CD4-positive, alpha-beta T cell treated with Interleukin-2 at 100 ng/mL for 4 hours (primary cell): ENCODE measurements at regions not wholly inside any gene's neighbourhood (a gene's known extent, or its start where the extent isn't known, plus 50 kb on each side); places are given as distances from the start of the nearest gene placed in this dataset.
"Not testable (repeated sequence)": the region's sequence is repeated elsewhere in the genome, so short reads cannot be mapped to it uniquely, and the experiment has no call there.

Experiments used
- DNase-seq: peaks from one replicate; pipeline ENCODE4 v3.0.0-alpha.2; 2020; ENCODE audit warnings: low spot score

DNA sequence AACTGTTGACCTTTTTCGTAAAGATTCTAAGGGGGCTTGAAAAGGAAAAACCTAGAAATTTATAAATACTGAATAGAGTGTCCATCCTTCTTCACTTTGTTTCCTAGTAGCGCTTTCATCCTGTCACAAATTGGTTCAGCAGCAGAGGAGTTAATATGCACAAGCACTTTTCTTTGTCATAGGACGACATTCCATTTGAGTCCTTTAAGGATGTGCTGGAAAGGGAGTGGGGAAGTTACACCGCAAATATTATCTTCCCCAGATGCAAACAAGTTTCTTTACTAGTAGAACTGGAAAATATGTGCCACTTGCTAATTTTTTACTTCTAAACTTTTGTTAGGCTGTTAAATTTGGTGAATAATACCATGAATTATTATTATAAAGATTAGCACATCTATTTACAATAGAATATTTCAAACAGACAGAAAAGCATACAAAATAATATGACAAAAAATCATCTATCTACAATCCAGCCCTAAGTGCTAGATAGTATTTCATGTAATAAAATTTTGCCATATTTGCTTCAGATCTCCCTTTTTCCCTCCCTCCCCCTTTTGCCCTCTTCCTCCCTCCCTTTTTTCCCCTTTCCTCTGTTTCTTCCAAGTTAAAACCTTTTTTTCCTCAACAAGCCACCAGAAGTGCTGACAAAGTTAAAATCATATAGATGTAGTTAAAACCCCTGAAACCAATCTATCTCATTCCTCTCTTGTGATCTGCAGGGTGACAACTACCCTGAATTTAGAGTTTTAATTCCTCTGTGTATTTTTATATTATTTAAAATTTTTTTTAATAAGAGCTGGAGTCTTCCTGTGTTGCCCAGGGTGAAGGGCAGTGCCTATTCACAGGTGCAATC lies 50.5 kb upstream of the MAP4K3 start:
- no peak for DNase-seq

- DNase-seq = no peak
Observed at GRCh38 chr2:39488450-39488849, 51.4 kb upstream of the MAP4K3 start.

GRCh38 chr2:39490586-39490985 lies 53.5 kb upstream of the MAP4K3 start:
- DNase-seq = no peak

- DNase-seq = no peak
Observed at GRCh38 chr2:39491653-39492052, 54.6 kb upstream of the MAP4K3 start.

GRCh38 chr2:39492095-39492590 lies 55.1 kb upstream of the MAP4K3 start:
- peak; percentile 17 for DNase-seq

GRCh38 chr2:39492716-39493115 lies 55.6 kb upstream of the MAP4K3 start:
- DNase-seq = no peak

DNA sequence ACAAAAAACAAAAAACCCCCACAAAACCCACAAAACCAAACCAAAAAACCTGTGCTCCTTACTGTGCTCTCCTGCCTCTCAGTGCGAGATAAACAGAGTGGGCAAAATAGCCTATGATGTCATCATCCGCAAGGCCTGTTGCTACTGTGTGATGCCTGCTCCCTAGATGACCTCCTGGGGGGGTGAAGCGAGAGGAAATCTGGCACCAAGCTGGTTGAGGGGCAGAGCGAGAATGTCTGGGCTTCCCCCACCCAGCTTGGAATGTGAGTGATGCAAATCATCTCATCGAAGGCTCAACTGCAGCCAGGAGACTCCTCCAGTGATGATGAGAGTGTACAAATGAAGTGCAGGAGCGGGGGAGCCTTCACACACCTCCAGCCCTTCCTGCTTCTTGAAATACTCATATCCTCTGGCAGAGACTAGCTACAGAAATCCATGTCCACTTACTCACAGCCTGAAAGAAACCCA lies 57.7 kb upstream of the MAP4K3 start:
- DNase-seq = no peak

DNA sequence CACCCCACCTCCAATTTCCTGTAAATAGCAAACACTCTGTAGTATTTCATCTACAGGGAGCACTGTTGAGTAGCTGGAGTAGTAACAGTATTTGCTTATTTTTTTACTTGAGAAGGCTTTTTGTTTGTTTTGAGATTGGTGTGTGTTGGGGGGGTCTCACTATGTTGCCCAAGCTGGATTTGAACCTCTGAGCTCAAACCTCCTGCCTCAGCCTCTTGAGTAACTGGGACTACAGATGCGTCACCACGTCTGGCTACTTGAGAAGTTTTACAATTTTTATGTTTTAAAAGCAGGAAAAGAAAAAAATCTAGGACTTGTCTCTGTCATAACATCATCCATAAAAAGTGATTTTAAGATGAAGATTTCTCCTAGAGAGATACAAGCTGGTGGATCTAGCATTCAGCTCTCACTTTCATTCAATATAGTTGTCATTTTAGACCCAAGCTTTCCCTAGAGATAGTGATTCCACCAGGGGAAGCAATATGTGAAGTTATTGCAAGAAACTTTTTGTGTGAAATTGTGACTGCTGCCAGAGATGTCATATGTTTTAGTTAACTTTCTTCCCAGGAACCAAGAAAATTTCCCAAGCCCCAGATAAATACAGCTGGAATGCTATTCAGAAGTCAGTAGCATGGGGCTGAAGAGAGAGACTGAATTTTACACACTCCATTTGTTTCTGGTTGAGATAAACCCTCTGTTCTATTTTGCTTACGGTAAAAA lies 60.2 kb upstream of the MAP4K3 start:
- DNase-seq = no peak

- DNase-seq = not testable (repeated sequence)
Observed at GRCh38 chr2:39498176-39498575, 61.1 kb upstream of the MAP4K3 start.

DNA sequence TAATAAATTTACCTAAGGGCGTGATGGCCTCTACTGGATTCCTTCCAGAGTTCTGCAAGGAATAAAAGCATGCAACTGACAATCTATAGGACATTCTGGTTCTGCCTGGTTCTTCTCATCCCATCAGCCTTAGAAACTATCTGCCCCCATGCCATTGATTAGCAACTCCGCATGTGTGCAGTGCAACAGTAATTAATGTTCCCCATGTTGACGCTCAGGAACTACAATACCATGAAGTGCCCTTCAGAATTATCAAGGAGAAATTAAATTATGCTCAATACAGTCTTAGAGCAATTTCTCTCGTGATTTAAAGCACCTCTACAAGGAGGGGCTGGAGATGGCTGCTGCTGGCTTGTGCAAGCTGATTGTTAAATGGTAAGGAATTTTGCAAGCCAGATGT lies 61.7 kb upstream of the MAP4K3 start:
- DNase-seq = no peak

DNA sequence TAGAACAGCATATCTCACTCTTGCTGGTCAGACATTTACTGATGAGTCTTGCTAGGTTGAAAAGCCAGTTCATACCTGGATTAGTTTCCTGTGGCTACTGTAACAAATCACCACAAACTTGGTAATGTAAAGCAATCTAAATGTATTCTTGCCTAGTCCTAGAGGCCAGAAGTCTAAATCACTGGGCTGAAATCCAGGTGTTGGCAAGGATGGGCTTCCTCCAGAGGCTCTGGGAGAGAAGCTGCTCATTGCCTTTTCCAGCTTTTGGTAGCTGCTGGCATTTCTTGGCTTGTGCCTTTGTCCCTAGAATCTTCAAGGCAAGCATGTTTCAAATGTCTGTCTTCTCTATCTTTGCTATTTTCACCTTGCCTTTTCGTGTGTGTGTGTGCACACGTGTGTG lies 62.3 kb upstream of the MAP4K3 start:
- no peak for DNase-seq

GRCh38 chr2:39501412-39501811 lies 64.3 kb upstream of the MAP4K3 start:
- no peak for DNase-seq

- DNase-seq = no peak
Observed at GRCh38 chr2:39503277-39503676, 66.2 kb upstream of the MAP4K3 start.

GRCh38 chr2:39504790-39505335 lies 67.8 kb upstream of the MAP4K3 start:
- DNase-seq = no peak

GRCh38 chr2:39506215-39506614 lies 69.1 kb upstream of the MAP4K3 start:
- DNase-seq = no peak

DNA sequence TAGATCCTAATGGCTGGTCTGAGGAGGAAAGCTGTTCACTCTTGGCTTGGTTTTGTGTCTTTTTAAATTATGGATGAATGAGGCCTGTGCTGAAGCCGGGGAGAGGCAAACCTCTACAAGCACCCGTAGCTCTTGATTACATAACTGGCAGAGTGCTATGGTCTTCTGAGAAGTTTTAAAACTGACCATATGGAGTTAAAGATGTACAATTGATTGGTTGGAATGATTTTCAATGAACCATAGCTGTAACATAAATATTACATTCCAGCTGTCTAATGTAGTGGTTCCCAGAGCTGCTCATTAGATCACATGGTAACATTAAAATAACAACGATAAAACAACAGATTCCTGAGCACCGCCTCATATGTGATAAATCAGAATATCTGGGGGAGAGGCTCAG lies 71.1 kb upstream of the MAP4K3 start:
- DNase-seq = no peak

GRCh38 chr2:39510140-39510539 lies 73.1 kb upstream of the MAP4K3 start:
- DNase-seq = no peak

GRCh38 chr2:39511219-39511604 lies 74.1 kb upstream of the MAP4K3 start:
- no peak for DNase-seq

GRCh38 chr2:39511605-39512433 lies 74.7 kb upstream of the MAP4K3 start:
- no peak for DNase-seq

- no peak for DNase-seq
Observed at GRCh38 chr2:39512434-39512935, 75.4 kb upstream of the MAP4K3 start.

DNA sequence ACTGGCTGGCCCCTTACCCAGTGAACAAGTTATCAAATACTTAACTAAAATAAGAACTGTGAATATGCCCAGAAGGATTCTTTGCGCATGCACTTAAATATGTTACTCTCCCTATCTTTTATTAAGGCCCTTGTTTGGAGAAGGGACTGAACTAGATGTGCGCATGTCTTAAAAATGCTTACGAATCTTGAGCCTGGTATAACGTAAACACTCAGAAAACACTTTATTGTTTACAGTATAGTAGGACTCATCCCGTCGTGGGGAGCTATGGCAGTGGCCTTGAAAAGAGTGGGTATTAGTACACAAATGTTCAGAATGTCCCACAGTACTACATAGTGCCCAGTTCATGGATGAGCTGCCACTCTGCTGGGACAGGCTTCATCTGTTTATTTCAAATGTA lies 75.9 kb upstream of the MAP4K3 start:
- DNase-seq = no peak

DNA sequence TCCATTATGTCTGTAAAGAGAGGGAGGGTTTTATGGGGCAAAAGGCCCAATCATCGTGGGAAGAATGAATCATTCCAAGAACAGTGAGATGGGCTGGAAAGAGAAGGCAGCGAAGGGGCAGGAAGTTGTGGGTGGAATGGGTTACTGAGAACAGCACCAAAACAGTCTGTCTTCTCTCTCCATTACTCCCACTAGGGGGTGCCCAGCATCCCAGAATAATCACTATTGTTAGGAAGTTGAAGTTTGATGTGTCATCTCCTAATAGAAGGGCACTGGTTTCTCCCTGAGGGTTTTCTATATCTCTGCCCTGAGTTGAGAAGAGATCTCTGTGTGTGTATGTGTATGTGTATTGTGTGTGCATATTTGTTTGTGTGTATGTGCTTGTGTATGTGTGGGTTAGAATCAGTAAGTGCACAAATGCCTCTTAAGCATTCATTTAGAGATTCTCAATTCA lies 76.6 kb upstream of the MAP4K3 start:
- no peak for DNase-seq
